Left cardiac atrium (tissue), 4 donors: ENCODE measurements at regions not wholly inside any gene's neighbourhood (a gene's known extent, or its start where the extent isn't known, plus 50 kb on each side); places are given as distances from the start of the nearest gene placed in this dataset.

Experiments used
- ATAC-seq, 2 donors: fragments of 200-7000 bp; cut with Tn5 transposase; one replicate each; pipeline ENCODE4 v1.9.1; 2020; ENCODE audit warnings: mild to moderate bottlenecking in 2 of 2, moderate library complexity in 2 of 2
- DNase-seq: peaks from one replicate; pipeline ENCODE4 v3.0.0-alpha.2; 2020
- intact Hi-C, 2 donors: fragments of 100-400 bp; cut with DNase I; formaldehyde crosslinking; loops; one replicate each; pipeline versions ENCODE4 v1.14.1 to v1.15.1; 2022 to 2023
- donor health status: DM: no; HTN: yes; CAD: no.
- donor health status: DM: no; HTN: yes; CAD: no; lungs with severe emphysema.
- donor health status: DM: yes; HTN: yes; CAD: no.
- donor health status: Dilated cardiomyopathy.

DNA sequence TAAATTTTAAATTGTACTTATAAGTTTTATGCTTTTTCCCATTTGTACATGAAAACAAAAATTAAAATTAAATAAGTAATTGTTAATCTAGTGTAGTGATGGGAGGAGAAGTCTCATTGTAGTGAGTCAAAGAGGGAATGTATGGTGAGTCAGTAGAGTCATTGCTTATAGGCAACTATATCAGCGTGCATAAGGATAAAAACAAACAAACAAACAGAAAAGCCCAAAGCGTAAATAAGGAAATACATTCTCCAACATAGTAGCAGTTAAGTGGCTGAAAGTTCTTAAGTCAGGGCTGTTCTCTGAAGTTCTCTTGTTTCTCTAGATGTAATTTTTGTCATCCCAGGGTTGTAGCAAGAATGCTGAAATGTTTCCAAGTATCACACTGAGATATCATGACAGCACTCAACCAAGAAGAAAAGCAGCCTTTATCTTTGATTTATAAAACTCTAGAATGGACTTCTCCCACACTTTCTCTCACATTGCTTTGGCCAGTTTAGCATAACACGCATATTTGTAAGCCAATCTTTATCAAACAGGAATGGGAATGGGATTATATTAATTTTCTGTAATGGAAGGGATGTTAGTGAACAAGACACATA lies 184.1 kb upstream of the TP63 start:
- DNase-seq (no peak), ATAC-seq (no peak)
- intact Hi-C loops, result no loop called here

DNA sequence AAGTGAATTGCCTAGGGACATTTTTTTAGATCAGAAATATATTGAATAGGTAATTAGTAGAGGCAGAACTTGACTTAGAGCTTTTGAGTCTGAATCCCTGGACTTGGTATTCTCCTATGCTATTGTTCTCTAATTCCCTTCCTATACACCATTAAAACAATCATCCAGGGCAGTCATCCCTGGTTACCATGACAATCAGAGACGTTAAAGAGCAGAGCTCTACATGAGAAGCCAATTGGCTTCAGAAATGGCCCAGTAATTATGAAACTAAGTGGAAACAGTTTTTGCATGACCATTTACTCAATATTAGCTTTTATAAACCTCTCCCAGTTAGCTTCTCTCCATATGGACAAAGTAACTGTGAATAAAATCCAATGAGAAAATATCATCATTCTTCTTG lies 182.1 kb upstream of the TP63 start:
- DNase-seq (no peak), ATAC-seq (no peak)
- intact Hi-C loops, result no loop called here

DNA sequence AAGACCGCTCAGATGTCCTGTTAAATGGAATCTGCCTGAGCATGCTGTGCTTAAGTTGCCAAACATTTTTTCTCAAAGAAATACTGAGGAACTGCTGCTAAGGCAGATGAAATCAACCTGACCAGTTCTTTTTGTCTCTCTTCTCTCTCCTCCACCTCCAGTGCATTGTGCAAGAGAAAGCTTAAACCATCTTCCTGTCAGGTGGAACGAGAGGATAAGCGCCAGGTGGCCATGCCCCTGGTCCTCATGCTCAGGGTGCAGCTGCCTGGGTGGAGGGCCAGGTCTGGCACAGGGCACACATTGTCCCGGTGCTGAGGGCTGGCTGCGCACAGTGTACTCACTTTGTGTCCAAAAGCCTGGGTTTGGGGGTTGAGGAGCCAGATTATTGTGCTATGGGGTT lies 176.2 kb upstream of the TP63 start:
- ATAC-seq (no peak), DNase-seq (no peak)
- intact Hi-C loops, result no loop called here

DNA sequence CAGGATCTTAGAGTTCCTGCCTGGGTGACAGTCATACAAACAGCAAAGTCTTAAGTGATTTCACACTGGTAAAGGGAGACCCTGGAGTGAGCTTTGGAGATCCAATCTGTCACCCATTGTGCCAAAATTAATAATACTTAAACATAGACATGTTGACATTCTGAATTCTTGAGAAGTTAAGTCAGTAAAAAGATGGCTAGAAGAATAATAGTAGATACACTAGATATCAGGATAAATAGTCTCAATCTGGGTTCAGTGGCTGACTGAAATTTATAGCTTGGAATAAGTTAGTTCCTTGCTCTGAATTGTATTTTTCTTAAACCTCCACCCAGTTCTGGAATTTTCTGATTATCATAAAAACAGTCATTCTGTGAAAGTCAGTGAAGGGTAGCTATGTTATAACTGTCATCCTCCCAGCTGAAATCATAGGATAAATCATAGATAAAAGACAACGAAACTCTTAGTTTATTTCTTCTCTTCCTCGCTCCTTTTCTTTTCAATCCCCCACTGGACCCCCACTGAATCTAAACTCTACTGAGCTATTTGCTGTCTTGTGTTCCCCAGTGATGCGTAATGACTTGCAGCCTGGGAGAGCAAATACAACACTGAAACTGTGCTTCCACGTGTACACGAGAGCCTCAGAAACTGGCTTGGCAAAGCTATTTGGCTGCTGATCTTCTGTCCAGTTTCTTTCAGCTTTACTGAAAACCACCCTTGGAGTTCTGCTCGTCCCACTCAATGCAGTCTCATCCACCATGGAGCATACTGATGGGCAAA lies 175.4 kb upstream of the TP63 start:
- peak in 1 of 2 donors; percentile 39 for ATAC-seq
- no peak for DNase-seq
- intact Hi-C loops, result no loop called here

DNA sequence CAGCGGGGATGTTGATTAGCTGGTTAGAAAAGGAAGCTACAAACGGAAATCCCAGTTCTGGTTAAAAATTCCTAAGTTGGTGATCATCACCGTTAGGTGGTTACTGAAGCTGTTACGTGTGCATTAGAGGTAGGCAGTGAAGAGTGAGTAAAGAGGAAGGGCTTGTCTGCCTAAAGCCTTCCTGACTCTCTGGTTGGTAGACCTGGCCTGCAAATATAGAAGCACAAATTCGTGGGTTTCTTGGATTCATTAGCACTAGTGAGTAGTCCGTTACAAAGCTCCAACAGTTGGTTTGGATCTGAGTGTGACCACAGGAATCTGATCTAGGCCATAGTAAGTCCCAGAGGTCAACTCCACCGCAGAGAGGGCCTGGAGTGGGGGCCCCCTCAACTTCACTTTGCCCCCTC lies 174.0 kb upstream of the TP63 start:
- DNase-seq (no peak), ATAC-seq (peak in 1 of 2 donors; percentile 86)
- intact Hi-C loops, result no loop called here

DNA sequence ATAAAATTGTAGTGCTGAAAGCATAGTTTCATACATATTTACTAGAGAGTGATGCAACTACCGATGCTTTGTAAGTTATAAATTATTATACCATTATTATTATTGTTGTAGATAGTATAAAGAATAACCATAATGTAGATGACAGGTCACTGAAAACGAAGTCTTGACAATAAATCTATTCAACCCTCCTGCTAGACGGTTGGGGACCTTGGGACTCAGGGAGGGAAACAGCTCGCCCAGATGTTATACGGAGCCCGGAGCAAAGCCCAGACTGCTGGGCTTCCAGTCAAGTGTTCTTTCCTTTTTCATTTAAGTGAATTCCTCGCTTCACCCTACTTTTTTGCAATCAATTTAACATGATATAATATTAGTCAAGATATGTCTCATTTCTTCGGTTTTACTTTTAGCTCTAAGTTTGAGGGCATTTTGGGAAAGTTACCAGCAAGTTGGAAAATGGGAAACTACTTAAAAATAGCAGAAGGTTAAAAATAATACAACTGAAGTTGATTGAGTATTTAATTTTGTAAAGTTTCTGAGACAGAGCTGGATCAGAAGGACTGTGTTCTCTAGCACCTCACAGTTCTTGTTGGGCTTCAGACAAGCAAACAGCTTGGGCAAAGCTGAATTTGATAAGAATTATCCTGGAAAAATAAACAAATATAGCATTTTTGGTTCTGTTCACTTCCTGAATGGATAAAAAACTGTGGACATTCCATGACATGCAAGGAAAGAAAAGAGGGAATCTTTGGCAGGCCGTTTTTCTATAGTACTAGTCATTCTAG lies 173.4 kb upstream of the TP63 start:
- DNase-seq, result no peak
- peak in 1 of 2 donors; percentile 81 for ATAC-seq
- intact Hi-C loops, result no loop called here

DNA sequence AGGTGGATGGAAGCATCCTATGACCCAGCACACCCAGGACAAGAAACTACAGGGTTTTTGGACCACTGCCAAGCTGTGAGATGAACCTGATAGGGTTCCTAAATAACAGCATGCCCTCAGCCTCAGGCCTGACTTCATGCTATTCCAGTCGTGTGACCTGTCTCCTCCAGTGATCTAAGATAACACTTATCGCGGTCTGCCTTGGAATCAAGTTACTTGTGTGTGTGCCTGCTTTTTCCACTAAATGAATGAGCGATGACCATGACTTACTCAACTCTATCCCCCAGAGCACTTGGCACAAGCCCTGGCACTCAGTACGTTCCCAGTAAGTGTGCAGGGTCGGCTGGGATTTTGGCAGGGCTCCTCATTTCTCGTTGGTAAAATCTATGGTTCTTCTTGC lies 172.7 kb upstream of the TP63 start:
- DNase-seq, result no peak
- ATAC-seq, result peak; percentile 58 to 65
- intact Hi-C loops, result no loop called here

DNA sequence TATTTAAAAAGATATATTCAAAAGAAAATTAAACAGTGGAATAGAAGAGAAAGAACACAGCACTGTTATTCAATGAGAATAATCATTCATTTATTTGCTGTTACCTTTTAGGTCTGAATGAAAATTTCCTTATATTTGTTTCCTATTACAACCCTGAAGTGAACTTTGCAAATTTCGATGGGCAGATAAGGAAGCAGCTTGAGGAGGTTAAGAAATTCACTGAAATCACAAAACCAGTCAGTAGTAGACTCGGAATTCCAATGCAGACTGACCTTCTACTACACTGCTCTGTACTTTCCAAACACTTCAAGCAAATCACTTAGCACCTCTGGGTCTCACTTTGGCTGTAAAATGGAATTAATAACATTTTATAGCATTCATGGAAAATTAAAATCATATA lies 172.0 kb upstream of the TP63 start:
- intact Hi-C loops, result no loop called here
- ATAC-seq, result no peak

DNA sequence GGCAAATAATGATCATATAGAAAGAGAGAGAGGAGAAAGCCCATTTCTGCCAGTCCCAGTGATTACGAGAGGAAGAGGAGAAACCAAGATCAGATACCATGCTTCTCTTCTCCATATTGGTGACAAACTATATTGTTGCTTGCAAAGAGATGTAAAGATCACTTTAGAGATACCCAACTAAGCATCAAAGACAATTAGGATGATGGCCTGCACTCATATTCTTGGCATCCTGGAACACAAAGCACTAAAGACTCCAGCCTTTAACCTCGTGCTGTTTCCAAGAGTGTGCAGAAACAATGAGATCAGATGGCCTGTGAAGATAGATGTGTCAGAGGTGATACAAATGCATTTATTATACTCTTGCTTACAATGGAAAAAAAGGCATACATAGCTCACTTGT lies 170.7 kb upstream of the TP63 start:
- DNase-seq (no peak), ATAC-seq (no peak)
- intact Hi-C loops, result no loop called here

More for the DNA sequence above, 172.0 kb upstream of the TP63 start:
- no peak for DNase-seq

DNA sequence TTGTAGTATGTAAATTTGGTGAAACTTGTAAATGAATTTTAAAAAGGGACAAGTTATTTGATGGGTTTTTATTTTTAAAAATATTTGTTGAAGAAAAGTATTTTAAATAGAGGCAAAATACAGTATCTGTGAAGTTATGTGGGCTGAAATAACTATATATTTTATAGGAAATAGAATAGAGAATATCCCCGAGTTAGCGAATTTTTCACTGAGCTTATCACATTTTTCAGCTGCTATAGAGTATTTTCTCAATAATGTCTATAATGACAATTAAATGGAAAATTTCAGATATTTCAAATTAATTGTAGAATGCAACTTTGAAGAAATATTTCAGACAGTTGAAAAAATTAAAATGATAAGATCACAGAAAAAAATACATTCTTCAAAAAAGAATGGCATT lies 166.4 kb upstream of the TP63 start:
- intact Hi-C loops, result no loop called here
- no peak for DNase-seq

DNA sequence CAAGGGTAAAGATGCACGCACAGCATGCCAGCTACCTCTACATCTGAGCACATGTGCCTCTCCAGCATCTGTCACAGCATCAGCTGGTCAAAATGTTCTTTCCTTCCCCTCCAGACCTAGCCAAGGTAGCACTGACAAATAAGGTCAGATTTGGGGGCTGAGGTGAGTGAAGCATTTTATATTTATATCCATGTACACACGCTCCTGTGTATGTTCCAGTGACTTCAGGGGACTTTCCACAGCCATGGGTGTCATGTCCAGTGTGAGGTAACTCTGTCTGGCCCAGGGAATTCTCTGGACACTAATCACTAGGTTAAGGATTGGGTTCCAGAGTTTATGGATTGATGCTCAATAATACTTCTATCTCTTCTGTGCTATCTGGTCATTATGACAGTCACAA lies 165.2 kb upstream of the TP63 start:
- ATAC-seq (no peak), DNase-seq (no peak)
- intact Hi-C loops, result no loop called here

More for the DNA sequence above, 166.4 kb upstream of the TP63 start:
- no peak for ATAC-seq

DNA sequence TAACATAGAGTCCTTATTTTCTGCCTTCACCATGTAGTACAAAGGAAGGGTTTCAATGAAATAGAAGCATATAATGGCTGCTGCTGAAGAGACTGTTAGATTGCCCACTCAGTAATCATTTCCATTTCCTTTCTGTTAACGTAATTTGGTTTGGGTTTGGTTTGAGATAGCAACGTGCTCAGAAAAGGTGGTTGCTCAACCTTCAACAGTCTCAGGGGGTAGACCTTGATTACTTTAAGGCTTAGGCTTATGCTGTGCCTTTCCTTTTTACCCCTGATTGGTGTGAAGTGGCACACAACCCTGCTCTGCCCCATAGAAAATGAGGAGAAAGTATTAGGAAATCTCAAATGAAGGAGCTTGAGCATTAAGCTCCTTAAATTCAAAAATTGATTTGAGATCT lies 163.7 kb upstream of the TP63 start:
- intact Hi-C loops, result no loop called here
- DNase-seq (no peak), ATAC-seq (no peak)

DNA sequence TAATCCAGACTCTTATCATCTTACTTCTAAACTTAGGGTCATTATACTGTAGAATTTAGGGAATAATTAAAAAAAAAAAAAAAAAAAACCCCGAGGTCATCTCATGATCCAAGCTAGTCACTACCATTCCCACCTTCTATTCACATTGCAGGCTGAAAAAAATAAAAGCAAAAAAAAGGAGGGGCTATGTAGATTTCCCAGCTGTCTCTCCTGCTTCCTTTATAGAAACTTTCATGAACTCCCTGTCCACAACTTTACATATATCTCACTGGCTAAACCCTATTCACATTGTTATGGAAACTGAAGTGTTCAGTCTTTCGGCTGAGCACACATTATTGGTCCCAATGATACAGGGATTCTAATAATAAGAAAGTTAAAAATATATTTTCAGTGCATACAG lies 156.2 kb upstream of the TP63 start:
- DNase-seq (no peak), ATAC-seq (no peak)
- intact Hi-C loops, result no loop called here

DNA sequence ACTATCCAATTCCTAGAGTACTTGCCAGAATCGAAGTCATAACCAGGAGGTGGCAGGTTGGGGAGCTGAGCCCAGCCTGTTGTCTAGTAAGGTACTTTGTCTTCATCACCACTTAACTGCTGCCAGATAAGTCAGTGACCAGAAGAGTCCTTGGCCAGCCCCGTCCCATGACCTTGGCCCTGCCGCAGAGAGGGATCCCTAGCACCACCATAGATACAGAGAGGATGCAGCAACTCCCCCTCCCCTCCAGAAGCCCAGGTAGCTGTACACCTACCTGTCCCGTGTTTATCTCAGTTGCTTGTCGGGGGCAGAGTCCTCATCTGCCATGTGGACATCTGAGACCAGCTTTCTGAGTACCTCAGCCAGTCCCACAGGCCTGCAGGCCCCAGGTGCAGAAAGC lies 153.6 kb upstream of the TP63 start:
- intact Hi-C loops, result no loop called here
- DNase-seq (no peak), ATAC-seq (no peak)

DNA sequence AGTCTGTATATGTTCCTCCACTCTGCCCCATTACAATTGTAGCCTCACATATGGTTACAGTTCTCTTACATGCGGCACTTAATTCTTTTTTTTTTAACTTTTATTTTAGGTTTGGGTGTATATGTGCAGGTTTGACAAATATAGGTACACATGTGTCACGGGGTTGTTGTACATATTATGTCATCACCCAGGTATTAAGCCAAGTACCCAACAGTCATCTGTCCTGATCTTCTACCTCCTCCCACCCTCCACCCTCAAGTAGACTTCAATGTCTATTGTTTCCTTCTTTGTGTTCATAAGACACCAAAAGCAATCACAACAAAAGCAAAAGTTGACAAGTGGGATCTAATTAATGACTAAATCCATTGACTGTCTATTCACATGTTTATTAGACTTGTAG lies 144.6 kb upstream of the TP63 start:
- intact Hi-C loops, result no loop called here
- no peak for DNase-seq
- no peak for ATAC-seq

DNA sequence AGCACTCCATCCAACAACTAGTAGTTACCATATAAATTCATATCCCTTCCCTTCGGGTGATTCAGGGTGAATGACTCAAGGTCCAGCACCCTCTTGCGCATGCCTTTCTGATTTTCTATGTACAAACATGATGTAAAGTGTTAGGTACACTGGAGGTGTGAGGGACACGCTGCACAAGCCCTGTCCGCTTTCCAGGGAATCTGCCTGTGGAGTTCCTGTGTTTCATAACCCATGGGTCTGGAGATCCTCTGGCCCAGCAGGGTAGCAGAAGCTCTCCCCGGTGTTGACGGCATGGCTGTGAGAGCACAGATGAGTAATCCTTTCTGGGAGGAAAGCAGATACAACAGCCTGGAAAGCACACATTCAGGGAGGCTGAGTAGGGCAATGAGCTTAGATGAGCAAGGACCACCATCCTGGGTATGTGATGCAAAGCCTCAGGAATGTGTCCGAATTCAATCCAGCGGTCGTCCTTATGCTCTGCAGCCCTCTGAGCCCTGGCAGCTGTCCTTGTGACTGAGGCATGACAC lies 142.9 kb upstream of the TP63 start:
- ATAC-seq (peak in 1 of 2 donors; percentile 31), DNase-seq (no peak)
- intact Hi-C loops, result no loop called here

DNA sequence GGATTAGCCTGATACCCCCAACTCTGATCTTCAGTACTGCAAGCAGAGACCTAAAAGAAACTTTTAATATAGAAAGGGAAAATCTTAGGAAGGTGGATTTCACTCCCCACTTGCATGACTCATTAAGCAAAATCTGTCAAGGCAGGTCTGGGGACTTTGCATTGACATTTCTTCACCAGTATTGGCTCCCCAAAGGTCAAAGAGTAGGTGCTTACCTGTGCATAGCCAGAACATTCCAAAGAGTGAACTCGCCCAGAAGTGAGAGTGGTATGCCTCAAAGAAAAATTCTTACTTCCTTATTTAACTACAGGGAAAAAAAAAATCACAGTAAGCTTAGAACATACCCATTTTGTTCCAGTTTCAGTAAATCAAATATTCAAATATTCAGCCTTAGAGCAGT lies 140.9 kb upstream of the TP63 start:
- ATAC-seq (no peak), DNase-seq (no peak)
- intact Hi-C loops, result no loop called here

DNA sequence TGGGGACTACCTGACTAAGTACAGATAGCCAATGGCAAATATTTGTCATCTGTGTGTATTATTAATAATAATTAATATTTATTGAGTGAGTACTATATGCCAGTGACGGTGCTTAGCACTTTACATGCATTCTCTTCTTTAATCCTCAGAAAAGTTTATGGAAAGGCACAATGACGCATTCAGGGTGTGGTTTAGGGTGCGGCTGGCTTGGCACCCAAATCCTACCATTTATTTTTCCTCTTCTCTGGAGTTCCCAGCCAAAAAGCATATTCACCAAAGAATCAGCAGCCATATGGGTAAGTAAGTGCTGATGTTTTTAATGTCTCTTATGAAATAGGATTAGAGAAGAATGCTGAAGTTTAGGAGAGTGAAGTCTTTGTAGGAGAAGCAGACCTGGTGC lies 140.4 kb upstream of the TP63 start:
- intact Hi-C loops, result no loop called here
- ATAC-seq (no peak), DNase-seq (no peak)

DNA sequence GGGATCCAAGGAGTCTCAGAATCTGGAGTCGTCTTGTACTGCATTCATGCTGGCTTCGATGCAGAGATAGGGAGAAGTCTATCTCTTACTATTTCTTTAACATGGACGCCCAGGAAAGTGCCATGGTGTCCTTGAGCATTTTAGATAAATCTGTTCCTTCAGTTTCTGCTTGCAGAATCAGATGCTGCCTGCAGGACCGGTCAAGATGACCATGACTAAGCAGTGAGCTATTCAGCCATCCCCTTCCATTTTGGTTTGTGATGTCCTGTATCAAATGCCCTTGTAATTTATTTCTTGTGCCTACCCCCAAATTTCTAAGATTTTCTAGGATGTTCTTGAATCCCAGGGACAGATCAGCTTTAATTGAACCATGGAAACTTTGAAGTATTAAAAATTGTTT lies 139.4 kb upstream of the TP63 start:
- DNase-seq (no peak), ATAC-seq (no peak)
- intact Hi-C loops, result no loop called here

DNA sequence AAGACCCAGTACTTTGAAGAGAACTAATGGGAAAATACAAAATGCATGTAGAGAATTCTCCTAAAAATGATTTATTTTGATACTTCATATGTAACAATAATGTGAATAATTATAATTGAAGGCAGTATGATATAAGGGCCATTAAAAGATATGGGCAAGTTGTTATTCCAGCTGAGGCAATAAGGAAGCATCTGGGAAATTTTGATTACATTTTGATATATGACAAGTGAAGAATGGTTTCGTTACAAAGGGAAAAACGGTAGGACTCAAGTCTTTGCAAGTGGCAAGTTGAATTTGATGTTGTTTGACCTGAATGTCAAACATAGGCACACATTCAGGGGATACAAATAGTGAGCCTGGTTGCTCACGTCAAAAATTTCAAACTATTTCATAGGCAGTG lies 137.9 kb upstream of the TP63 start:
- ATAC-seq (no peak), DNase-seq (no peak)
- intact Hi-C loops, result no loop called here
